ENCODE measurements at regions not wholly inside any gene's neighbourhood (a gene's known extent, or its start where the extent isn't known, plus 50 kb on each side); places are given as distances from the start of the nearest gene placed in this dataset.

- TF ChIP-seq CTCF (IDR thresholded peaks at IDR 0.05; ENCODE audit: extremely low read depth, missing control alignments) = no peak
- DNase-seq (ENCODE audit: low spot score) = no peak
These were observed 132.3 kb downstream of the TINAG start for GRCh38 chr6:54440549-54440948.

- TF ChIP-seq CTCF (IDR thresholded peaks at IDR 0.05; ENCODE audit: extremely low read depth, missing control alignments) = no peak
- no peak for DNase-seq (ENCODE audit: low spot score)
These were observed 132.8 kb downstream of the TINAG start for GRCh38 chr6:54441020-54441419.

GRCh38 chr6:54441687-54442248 lies 133.5 kb downstream of the TINAG start:
- TF ChIP-seq CTCF (IDR thresholded peaks at IDR 0.05; ENCODE audit: extremely low read depth, missing control alignments) = no peak
- no peak for DNase-seq (ENCODE audit: low spot score)

- TF ChIP-seq CTCF (IDR thresholded peaks at IDR 0.05; ENCODE audit: extremely low read depth, missing control alignments) = no peak
- DNase-seq (ENCODE audit: low spot score) = no peak
These were observed 137.0 kb downstream of the TINAG start for GRCh38 chr6:54445207-54445606.

- TF ChIP-seq CTCF (IDR thresholded peaks at IDR 0.05; ENCODE audit: extremely low read depth, missing control alignments) = no peak
These were observed 140.4 kb downstream of the TINAG start for GRCh38 chr6:54448617-54449016.

GRCh38 chr6:54451516-54451915 lies 143.3 kb downstream of the TINAG start:
- TF ChIP-seq CTCF (IDR thresholded peaks at IDR 0.05; ENCODE audit: extremely low read depth, missing control alignments) = no peak
- DNase-seq (ENCODE audit: low spot score) = no peak

More at GRCh38 chr6:54448617-54449016, 140.4 kb downstream of the TINAG start:
- no peak for DNase-seq (ENCODE audit: low spot score)

GRCh38 chr6:54463354-54464024 lies 155.2 kb downstream of the TINAG start:
- no peak for DNase-seq (ENCODE audit: low spot score)
- TF ChIP-seq CTCF (IDR thresholded peaks at IDR 0.05; ENCODE audit: extremely low read depth, missing control alignments) = no peak
